ENCODE measurements at regions not wholly inside any gene's neighbourhood (a gene's known extent, or its start where the extent isn't known, plus 50 kb on each side); places are given as distances from the start of the nearest gene placed in this dataset.
A peak's percentile ranks its signal among the peaks of the same experiment; 100 is the strongest.
"Not testable (repeated sequence)": the region's sequence is repeated elsewhere in the genome, so short reads cannot be mapped to it uniquely, and the experiment has no call there.

- Mint-ChIP-seq H3K27ac (peak overlapping the region; percentile 95), H3K4me1 (peaks cover 68% of the 10 kb centered on the region), H3K36me3 (ENCODE audit: low read depth) (peaks cover 7% of the 10 kb centered on the region), H3K4me3 (peak overlapping the region; percentile 54), H3K27me3 (ENCODE audit: low read depth, poor library complexity) (no peaks in the 10 kb centered on the region), H3K9me3 (peaks cover 9% of the 10 kb centered on the region)
- TF ChIP-seq, protein P1, sequence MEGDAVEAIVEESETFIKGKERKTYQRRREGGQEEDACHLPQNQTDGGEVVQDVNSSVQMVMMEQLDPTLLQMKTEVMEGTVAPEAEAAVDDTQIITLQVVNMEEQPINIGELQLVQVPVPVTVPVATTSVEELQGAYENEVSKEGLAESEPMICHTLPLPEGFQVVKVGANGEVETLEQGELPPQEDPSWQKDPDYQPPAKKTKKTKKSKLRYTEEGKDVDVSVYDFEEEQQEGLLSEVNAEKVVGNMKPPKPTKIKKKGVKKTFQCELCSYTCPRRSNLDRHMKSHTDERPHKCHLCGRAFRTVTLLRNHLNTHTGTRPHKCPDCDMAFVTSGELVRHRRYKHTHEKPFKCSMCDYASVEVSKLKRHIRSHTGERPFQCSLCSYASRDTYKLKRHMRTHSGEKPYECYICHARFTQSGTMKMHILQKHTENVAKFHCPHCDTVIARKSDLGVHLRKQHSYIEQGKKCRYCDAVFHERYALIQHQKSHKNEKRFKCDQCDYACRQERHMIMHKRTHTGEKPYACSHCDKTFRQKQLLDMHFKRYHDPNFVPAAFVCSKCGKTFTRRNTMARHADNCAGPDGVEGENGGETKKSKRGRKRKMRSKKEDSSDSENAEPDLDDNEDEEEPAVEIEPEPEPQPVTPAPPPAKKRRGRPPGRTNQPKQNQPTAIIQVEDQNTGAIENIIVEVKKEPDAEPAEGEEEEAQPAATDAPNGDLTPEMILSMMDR (IDR thresholded peaks at IDR 0.05) = no peak
- no peak for DNase-seq
Measured at GRCh38 chr19:28444362-28444761, 768.6 kb downstream of the UQCRFS1 start.

- H3K27me3 Mint-ChIP-seq (ENCODE audit: low read depth, poor library complexity) = no peaks in the 10 kb centered on the region
- peaks cover 7% of the 10 kb centered on the region for H3K36me3 Mint-ChIP-seq (ENCODE audit: low read depth)
- peaks cover 9% of the 10 kb centered on the region for H3K9me3 Mint-ChIP-seq
- TF ChIP-seq, protein P1 (IDR thresholded peaks at IDR 0.05) = no peak
- peak; percentile 27 for DNase-seq
- H3K27ac Mint-ChIP-seq = peak overlapping the region; percentile 92
- no peak overlapping the region for H3K4me3 Mint-ChIP-seq
- peaks cover 70% of the 10 kb centered on the region for H3K4me1 Mint-ChIP-seq
Measured at GRCh38 chr19:28443361-28443760, 769.6 kb downstream of the UQCRFS1 start.

GRCh38 chr19:28437390-28438346 is 775.3 kb downstream of the UQCRFS1 start:
- Mint-ChIP-seq H3K4me1 (peaks cover 37% of the 10 kb centered on the region), H3K4me3 (no peak overlapping the region), H3K36me3 (ENCODE audit: low read depth) (peaks cover 23% of the 10 kb centered on the region), H3K27ac (no peak overlapping the region), H3K27me3 (ENCODE audit: low read depth, poor library complexity) (no peaks in the 10 kb centered on the region), H3K9me3 (peaks cover 42% of the 10 kb centered on the region)
- TF ChIP-seq, protein P1 (IDR thresholded peaks at IDR 0.05) = no peak
- no peak for DNase-seq

- H3K9me3 Mint-ChIP-seq = peaks cover 52% of the 10 kb centered on the region
- peaks cover 28% of the 10 kb centered on the region for H3K36me3 Mint-ChIP-seq (ENCODE audit: low read depth)
Measured at GRCh38 chr19:28436320-28436719, 776.6 kb downstream of the UQCRFS1 start.

GRCh38 chr19:28435551-28436271 is 777.2 kb downstream of the UQCRFS1 start:
- no peak for DNase-seq
- Mint-ChIP-seq H3K27ac (no peak overlapping the region), H3K4me3 (no peak overlapping the region), H3K4me1 (peaks cover 37% of the 10 kb centered on the region), H3K9me3 (peaks cover 52% of the 10 kb centered on the region), H3K27me3 (ENCODE audit: low read depth, poor library complexity) (no peaks in the 10 kb centered on the region), H3K36me3 (ENCODE audit: low read depth) (peaks cover 28% of the 10 kb centered on the region)
- TF ChIP-seq, protein P1 (IDR thresholded peaks at IDR 0.05) = no peak

More at GRCh38 chr19:28436320-28436719, 776.6 kb downstream of the UQCRFS1 start:
- H3K4me1 Mint-ChIP-seq = peaks cover 41% of the 10 kb centered on the region
- H3K27ac Mint-ChIP-seq = no peak overlapping the region
- H3K27me3 Mint-ChIP-seq (ENCODE audit: low read depth, poor library complexity) = no peaks in the 10 kb centered on the region
- DNase-seq = no peak
- no peak overlapping the region for H3K4me3 Mint-ChIP-seq
- TF ChIP-seq, protein P1 (IDR thresholded peaks at IDR 0.05) = no peak

DNA sequence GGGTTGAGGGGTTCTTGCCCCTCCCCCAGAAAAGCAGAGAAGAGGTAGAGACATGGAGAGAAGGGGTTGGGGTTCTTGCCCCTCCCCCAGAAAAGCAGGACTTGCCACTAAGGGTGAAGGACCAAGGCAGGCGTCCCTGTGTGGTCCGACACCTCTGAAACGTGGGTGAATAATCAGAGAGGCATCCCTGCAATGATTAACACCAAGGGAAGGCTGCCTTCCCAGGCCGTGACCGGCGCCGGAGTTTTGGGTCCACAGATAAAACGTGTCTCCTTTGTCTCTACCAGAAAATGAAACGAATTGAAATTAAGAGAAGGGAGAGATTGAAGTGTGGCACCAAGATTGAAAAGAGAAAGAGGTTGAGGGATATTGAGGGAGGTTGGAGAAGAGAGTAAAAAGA is 778.2 kb downstream of the UQCRFS1 start:
- peaks cover 29% of the 10 kb centered on the region for H3K4me1 Mint-ChIP-seq
- peaks cover 56% of the 10 kb centered on the region for H3K9me3 Mint-ChIP-seq
- not testable (repeated sequence) for DNase-seq; H3K4me3 Mint-ChIP-seq; H3K27me3 Mint-ChIP-seq (ENCODE audit: low read depth, poor library complexity); H3K27ac Mint-ChIP-seq
- peaks cover 28% of the 10 kb centered on the region for H3K36me3 Mint-ChIP-seq (ENCODE audit: low read depth)

- H3K36me3 Mint-ChIP-seq (ENCODE audit: low read depth) = peaks cover 28% of the 10 kb centered on the region
- H3K27me3 Mint-ChIP-seq (ENCODE audit: low read depth, poor library complexity); H3K4me3 Mint-ChIP-seq; DNase-seq; H3K27ac Mint-ChIP-seq: not testable (repeated sequence)
- H3K4me1 Mint-ChIP-seq = peaks cover 29% of the 10 kb centered on the region
- peaks cover 56% of the 10 kb centered on the region for H3K9me3 Mint-ChIP-seq
Measured at GRCh38 chr19:28434365-28434764, 778.6 kb downstream of the UQCRFS1 start.

DNA sequence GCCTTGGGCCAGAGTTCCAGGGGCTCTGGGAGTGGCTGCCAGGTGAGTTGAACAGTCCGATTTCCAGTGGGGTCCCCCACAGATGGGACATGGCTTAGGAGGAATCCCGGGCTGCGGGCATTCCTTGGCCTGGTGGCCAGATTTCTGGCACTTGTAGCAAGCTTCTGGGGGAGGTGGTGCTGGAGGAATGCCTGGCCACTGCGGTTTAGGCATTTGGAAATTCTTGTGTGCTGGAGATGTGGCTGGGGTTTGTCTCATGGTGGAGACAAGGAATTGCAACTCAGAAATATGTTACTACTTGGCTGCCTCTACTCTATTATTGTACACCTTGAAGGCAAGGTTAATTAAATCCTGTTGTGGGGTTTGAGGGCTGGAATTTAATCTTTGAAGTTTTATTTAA is 779.8 kb downstream of the UQCRFS1 start:
- peaks cover 38% of the 10 kb centered on the region for H3K4me1 Mint-ChIP-seq
- H3K9me3 Mint-ChIP-seq = peaks cover 56% of the 10 kb centered on the region
- H3K36me3 Mint-ChIP-seq (ENCODE audit: low read depth) = peaks cover 28% of the 10 kb centered on the region
- H3K27me3 Mint-ChIP-seq (ENCODE audit: low read depth, poor library complexity); H3K27ac Mint-ChIP-seq; H3K4me3 Mint-ChIP-seq; DNase-seq: not testable (repeated sequence)
